Naive thymus-derived CD8-positive, alpha-beta T cell (primary cell): ENCODE measurements at regions not wholly inside any gene's neighbourhood (a gene's known extent, or its start where the extent isn't known, plus 50 kb on each side); places are given as distances from the start of the nearest gene placed in this dataset.
"Not testable (repeated sequence)": the region's sequence is repeated elsewhere in the genome, so short reads cannot be mapped to it uniquely, and the experiment has no call there.

Source experiments
- ATAC-seq, 2 donors: fragments of 150-1000 bp; cut with Tn5 transposase in 1 of 2; sonication (Bioruptor Pico), chemical (Tn5 transposase) in 1 of 2; 1 replicate in 1 of 2; 2 replicates in 1 of 2; pipeline ENCODE4 v1.10.0; 2021; ENCODE audit warnings: mild to moderate bottlenecking in 2 of 2, moderate library complexity in 2 of 2
- POLR2A ChIA-PET: fragments of 350-600 bp; sonication (Branson Sonifier 250); formaldehyde crosslinking; loops from one replicate; lab custom pipeline; 2021; ENCODE audit warnings: antibody characterized with exemption; lab: Charles Lee
- DNase-seq, 10 donors: peaks; one replicate each; pipeline versions ENCODE4 v3.0.0 to v3.0.0-alpha.2; 2020 to 2022
- H3K27ac Mint-ChIP-seq, 10 donors: one replicate each; pipeline ENCODE4 v1.8.0; 2020 to 2022; ENCODE audit warnings: mild to moderate bottlenecking in 10 of 10, mixed read lengths in 10 of 10, moderate library complexity in 4 of 10, inconsistent platforms in 1 of 10
- H3K27me3 Mint-ChIP-seq, 5 donors: one replicate each; pipeline ENCODE4 v1.8.0; 2021 to 2022; ENCODE audit warnings: mixed read lengths in 5 of 5
- H3K36me3 Mint-ChIP-seq, 3 donors: one replicate each; pipeline ENCODE4 v1.8.0; 2020 to 2022; ENCODE audit warnings: mixed read lengths in 3 of 3, mild to moderate bottlenecking in 2 of 3, inconsistent platforms in 1 of 3
- H3K4me1 Mint-ChIP-seq, 4 donors: one replicate each; pipeline ENCODE4 v1.8.0; 2021 to 2022; ENCODE audit warnings: mixed read lengths in 4 of 4
- H3K4me3 Mint-ChIP-seq, 10 donors: one replicate each; pipeline ENCODE4 v1.8.0; 2020 to 2022; ENCODE audit warnings: mild to moderate bottlenecking in 10 of 10, mixed read lengths in 10 of 10, moderate library complexity in 6 of 10, inconsistent platforms in 1 of 10
- H3K9me3 Mint-ChIP-seq, 9 donors: one replicate each; pipeline ENCODE4 v1.8.0; 2020 to 2022; ENCODE audit warnings: mixed read lengths in 9 of 9, mild to moderate bottlenecking in 3 of 9, inconsistent platforms in 1 of 9, moderate library complexity in 1 of 9

GRCh38 chr5:45893309-45893708, 197.1 kb upstream of the HCN1 start:
- Mint-ChIP-seq H3K36me3 (no peaks in the 10 kb centered on the region), H3K27ac (peak overlapping the region in 1 of 10 donors; percentile 24), H3K4me1 (no peaks in the 10 kb centered on the region), H3K27me3 (no peaks in the 10 kb centered on the region), H3K9me3 (peaks cover under 1 to 49% (median 19%) of the 10 kb centered on the region in 9 donors), H3K4me3 (no peak overlapping the region)
- POLR2A ChIA-PET: no interaction called here
- DNase-seq (no peak), ATAC-seq (no peak)

GRCh38 chr5:45890441-45891080, 194.4 kb upstream of the HCN1 start:
- H3K4me1 Mint-ChIP-seq, H3K36me3 Mint-ChIP-seq, H3K27ac Mint-ChIP-seq, H3K4me3 Mint-ChIP-seq, POLR2A ChIA-PET, H3K27me3 Mint-ChIP-seq, ATAC-seq, DNase-seq: not testable (repeated sequence)
- H3K9me3 Mint-ChIP-seq: peaks cover 0 to 50% (median 18%) of the 10 kb centered on the region in 9 donors

GRCh38 chr5:45862763-45863162, 166.6 kb upstream of the HCN1 start:
- no peak for ATAC-seq
- DNase-seq: no peak
- POLR2A ChIA-PET: no interaction called here
- no peaks in the 10 kb centered on the region for H3K4me1 Mint-ChIP-seq
- peaks cover 9 to 38% (median 25%) of the 10 kb centered on the region in 9 donors for H3K9me3 Mint-ChIP-seq
- H3K27me3 Mint-ChIP-seq: no peaks in the 10 kb centered on the region
- H3K27ac Mint-ChIP-seq: no peak overlapping the region
- H3K4me3 Mint-ChIP-seq: no peak overlapping the region
- peaks cover 0 to 4% (median 0%) of the 10 kb centered on the region in 3 donors for H3K36me3 Mint-ChIP-seq

GRCh38 chr5:45847877-45848276, 151.7 kb upstream of the HCN1 start:
- no peak for DNase-seq
- Mint-ChIP-seq H3K4me3 (no peak overlapping the region), H3K27ac (no peak overlapping the region), H3K36me3 (peaks cover 0 to 15% (median 0%) of the 10 kb centered on the region in 3 donors), H3K4me1 (no peaks in the 10 kb centered on the region), H3K9me3 (peaks cover 10 to 54% (median 37%) of the 10 kb centered on the region in 9 donors), H3K27me3 (no peaks in the 10 kb centered on the region)
- no peak for ATAC-seq
- POLR2A ChIA-PET: no interaction called here

GRCh38 chr5:45826055-45826454, 129.9 kb upstream of the HCN1 start:
- H3K27ac Mint-ChIP-seq: no peak overlapping the region
- H3K4me3 Mint-ChIP-seq: no peak overlapping the region
- peaks cover 4 to 50% (median 14%) of the 10 kb centered on the region in 9 donors for H3K9me3 Mint-ChIP-seq
- H3K4me1 Mint-ChIP-seq: no peaks in the 10 kb centered on the region
- ATAC-seq (no peak), DNase-seq (no peak)
- POLR2A ChIA-PET: no interaction called here
- no peaks in the 10 kb centered on the region for H3K27me3 Mint-ChIP-seq
- peaks cover 0 to 5% (median 0%) of the 10 kb centered on the region in 3 donors for H3K36me3 Mint-ChIP-seq

- no peak overlapping the region for H3K4me3 Mint-ChIP-seq
- H3K36me3 Mint-ChIP-seq: peaks cover 0 to 20% (median 0%) of the 10 kb centered on the region in 3 donors
- H3K27me3 Mint-ChIP-seq: no peaks in the 10 kb centered on the region
- H3K27ac Mint-ChIP-seq: no peak overlapping the region
- ATAC-seq: no peak
- H3K9me3 Mint-ChIP-seq: peaks cover 21 to 58% (median 30%) of the 10 kb centered on the region in 9 donors
- POLR2A ChIA-PET: no interaction called here
- DNase-seq: no peak
- no peaks in the 10 kb centered on the region for H3K4me1 Mint-ChIP-seq
These were observed 104.2 kb upstream of the HCN1 start for GRCh38 chr5:45800331-45800730.

GRCh38 chr5:45799388-45799787, 103.2 kb upstream of the HCN1 start:
- no peaks in the 10 kb centered on the region for H3K27me3 Mint-ChIP-seq
- no peak overlapping the region for H3K27ac Mint-ChIP-seq
- H3K9me3 Mint-ChIP-seq: peaks cover 18 to 53% (median 28%) of the 10 kb centered on the region in 9 donors
- ATAC-seq: no peak
- no peak overlapping the region for H3K4me3 Mint-ChIP-seq
- H3K4me1 Mint-ChIP-seq: no peaks in the 10 kb centered on the region
- POLR2A ChIA-PET: no interaction called here
- no peak for DNase-seq
- peaks cover 0 to 19% (median 0%) of the 10 kb centered on the region in 3 donors for H3K36me3 Mint-ChIP-seq

- H3K27ac Mint-ChIP-seq: no peak overlapping the region
- POLR2A ChIA-PET: no interaction called here
- peaks cover 6 to 54% (median 20%) of the 10 kb centered on the region in 9 donors for H3K9me3 Mint-ChIP-seq
- no peaks in the 10 kb centered on the region for H3K4me1 Mint-ChIP-seq
- H3K36me3 Mint-ChIP-seq: peaks cover 0 to 25% (median 0%) of the 10 kb centered on the region in 3 donors
- no peaks in the 10 kb centered on the region for H3K27me3 Mint-ChIP-seq
- ATAC-seq (no peak), DNase-seq (no peak)
- H3K4me3 Mint-ChIP-seq: no peak overlapping the region
These were observed 100.9 kb upstream of the HCN1 start for GRCh38 chr5:45796959-45797553.

GRCh38 chr5:45795458-45795857, 99.3 kb upstream of the HCN1 start:
- Mint-ChIP-seq H3K4me3 (no peak overlapping the region), H3K27ac (no peak overlapping the region), H3K27me3 (no peaks in the 10 kb centered on the region), H3K9me3 (peaks cover 6 to 42% (median 16%) of the 10 kb centered on the region in 9 donors), H3K36me3 (peaks cover 0 to 19% (median 0%) of the 10 kb centered on the region in 3 donors), H3K4me1 (no peaks in the 10 kb centered on the region)
- POLR2A ChIA-PET: no interaction called here
- ATAC-seq: no peak
- no peak for DNase-seq

- no peaks in the 10 kb centered on the region for H3K4me1 Mint-ChIP-seq
- no peaks in the 10 kb centered on the region for H3K27me3 Mint-ChIP-seq
- no peak overlapping the region for H3K4me3 Mint-ChIP-seq
- H3K9me3 Mint-ChIP-seq: peaks cover 6 to 41% (median 14%) of the 10 kb centered on the region in 9 donors
- POLR2A ChIA-PET: no interaction called here
- H3K36me3 Mint-ChIP-seq: peaks cover 0 to 13% (median 0%) of the 10 kb centered on the region in 3 donors
- DNase-seq (no peak), ATAC-seq (no peak)
- no peak overlapping the region for H3K27ac Mint-ChIP-seq
These were observed 97.7 kb upstream of the HCN1 start for GRCh38 chr5:45793638-45794532.

GRCh38 chr5:45779874-45780671, 83.9 kb upstream of the HCN1 start:
- DNase-seq: no peak
- no peaks in the 10 kb centered on the region for H3K27me3 Mint-ChIP-seq
- POLR2A ChIA-PET: no interaction called here
- H3K4me1 Mint-ChIP-seq: no peaks in the 10 kb centered on the region
- no peak for ATAC-seq
- peaks cover 4 to 35% (median 14%) of the 10 kb centered on the region in 9 donors for H3K9me3 Mint-ChIP-seq
- no peaks in the 10 kb centered on the region for H3K36me3 Mint-ChIP-seq
- no peak overlapping the region for H3K4me3 Mint-ChIP-seq
- no peak overlapping the region for H3K27ac Mint-ChIP-seq

- POLR2A ChIA-PET: no interaction called here
These were observed 78.3 kb upstream of the HCN1 start for GRCh38 chr5:45774528-45774927.

More at GRCh38 chr5:45774528-45774927, 78.3 kb upstream of the HCN1 start:
- H3K4me1 Mint-ChIP-seq: no peaks in the 10 kb centered on the region
- peaks cover 2 to 27% (median 13%) of the 10 kb centered on the region in 9 donors for H3K9me3 Mint-ChIP-seq
- ATAC-seq (no peak), DNase-seq (no peak)
- no peaks in the 10 kb centered on the region for H3K36me3 Mint-ChIP-seq
- H3K27me3 Mint-ChIP-seq: no peaks in the 10 kb centered on the region
- H3K4me3 Mint-ChIP-seq: no peak overlapping the region
- no peak overlapping the region for H3K27ac Mint-ChIP-seq
